GM06990 (cell line): ENCODE measurements at regions not wholly inside any gene's neighbourhood (a gene's known extent, or its start where the extent isn't known, plus 50 kb on each side); places are given as distances from the start of the nearest gene placed in this dataset.

Experiments
- DNase-seq: peaks from one replicate; pipeline ENCODE4 v3.0.0-alpha.2; 2011; ENCODE audit not compliant: insufficient read length; ENCODE audit errors: extremely low read depth
- H3K27me3 ChIP-seq: replicated peaks from 2 replicates; pipeline ENCODE4 v1.6.0; 2011; ENCODE audit warnings: low read length; ENCODE audit not compliant: control insufficient read depth, insufficient read depth
- H3K36me3 ChIP-seq: 2 replicates; pipeline ENCODE4 v1.5.1; 2011; ENCODE audit warnings: low read length; ENCODE audit not compliant: control insufficient read depth, insufficient read depth
- H3K4me3 ChIP-seq: replicated peaks from 2 replicates; pipeline ENCODE4 v1.5.1; 2011; ENCODE audit warnings: low read depth, mild to moderate bottlenecking, control low read depth, low read length
- CTCF ChIP-seq: IDR thresholded peaks from 2 replicates; pipeline ENCODE4 v1.5.1; 2011; ENCODE audit warnings: low read length, control low read depth, mild to moderate bottlenecking, inconsistent platforms; ENCODE audit not compliant: insufficient read depth, poor library complexity, severe bottlenecking

- no peak for TF ChIP-seq CTCF
- Histone ChIP-seq H3K36me3 (no peaks in the 10 kb centered on the region), H3K4me3 (no peak overlapping the region), H3K27me3 (no peaks in the 10 kb centered on the region)
- DNase-seq: no peak
These were observed 153.1 kb upstream of the ELL2 start for GRCh38 chr5:96114736-96115135.

GRCh38 chr5:96113170-96113939 lies 151.7 kb upstream of the ELL2 start:
- H3K4me3 ChIP-seq: no peak overlapping the region
- H3K27me3 ChIP-seq: no peaks in the 10 kb centered on the region
- H3K36me3 ChIP-seq: no peaks in the 10 kb centered on the region
- TF ChIP-seq CTCF: no peak
- DNase-seq: no peak

GRCh38 chr5:96112703-96113102 lies 151.1 kb upstream of the ELL2 start:
- no peaks in the 10 kb centered on the region for H3K36me3 ChIP-seq
- H3K4me3 ChIP-seq: no peak overlapping the region
- DNase-seq: no peak
- no peaks in the 10 kb centered on the region for H3K27me3 ChIP-seq
- no peak for TF ChIP-seq CTCF

GRCh38 chr5:96112123-96112670 lies 150.5 kb upstream of the ELL2 start:
- TF ChIP-seq CTCF: no peak
- DNase-seq: no peak

GRCh38 chr5:96111080-96111756 lies 149.6 kb upstream of the ELL2 start:
- no peak for DNase-seq
- no peaks in the 10 kb centered on the region for H3K36me3 ChIP-seq
- H3K4me3 ChIP-seq: no peak overlapping the region
- TF ChIP-seq CTCF: no peak
- no peaks in the 10 kb centered on the region for H3K27me3 ChIP-seq

More at GRCh38 chr5:96112123-96112670, 150.5 kb upstream of the ELL2 start:
- Histone ChIP-seq H3K36me3 (no peaks in the 10 kb centered on the region), H3K27me3 (no peaks in the 10 kb centered on the region), H3K4me3 (no peak overlapping the region)
